HEK293 (cell line): ENCODE measurements at regions not wholly inside any gene's neighbourhood (a gene's known extent, or its start where the extent isn't known, plus 50 kb on each side); places are given as distances from the start of the nearest gene placed in this dataset.

ENCODE experiments used
- CTCF ChIA-PET: fragments of 350-600 bp; formaldehyde crosslinking; extraction: SDS; loops from one replicate; lab custom pipeline; 2021; ENCODE audit warnings: antibody characterized with exemption; lab: Yijun Ruan, JAX
- POLR2A ChIA-PET: fragments of 300-600 bp; formaldehyde crosslinking; extraction: SDS; loops from one replicate; lab custom pipeline; 2020; ENCODE audit warnings: antibody characterized with exemption, inconsistent platforms; lab: Yijun Ruan, JAX
- H3K27ac ChIP-seq: fragments of 200-500 bp; sonication (Bioruptor generic); 2 replicates; pipeline ENCODE4 v1.5.1; 2014; ENCODE audit warnings: low read depth, low read length, control low read depth, inconsistent platforms; ENCODE audit errors: extremely low read depth
- H3K36me3 ChIP-seq, 2 experiments: fragments of 200-500 bp in 1 of 2; sonication (Bioruptor generic) in 1 of 2; 1 replicate in 1 of 2; 2 replicates in 1 of 2; pipeline ENCODE4 v1.5.1; 2014 to 2017; ENCODE audit warnings: inconsistent platforms in 2 of 2, low read length in 2 of 2; ENCODE audit not compliant: control insufficient read depth in 2 of 2, insufficient read depth in 1 of 2
- H3K4me1 ChIP-seq: fragments of 200-500 bp; sonication (Bioruptor generic); 2 replicates; pipeline ENCODE4 v1.5.1; 2014; ENCODE audit warnings: mild to moderate bottlenecking, low read length, inconsistent platforms; ENCODE audit not compliant: control insufficient read depth, insufficient read depth
- H3K4me3 ChIP-seq: 2 replicates; pipeline ENCODE4 v1.5.1; 2011; ENCODE audit warnings: low read depth, mild to moderate bottlenecking, control low read depth, low read length, moderate library complexity
- H3K9me3 ChIP-seq: fragments of 200-500 bp; sonication (Bioruptor generic); 2 replicates; pipeline ENCODE4 v1.5.1; 2014; ENCODE audit warnings: low read depth, low read length, inconsistent platforms; ENCODE audit not compliant: control insufficient read depth, insufficient read depth
- HOXD13 ChIP-seq: sonication (generic); formaldehyde crosslinking; IDR thresholded peaks from 2 replicates; pipeline ENCODE4 v1.8.0; 2022; ENCODE audit warnings: missing genetic modification reagents, borderline replicate concordance
- KLF1 ChIP-seq: fragments of 450-650 bp; formaldehyde crosslinking; IDR thresholded peaks from 2 replicates; pipeline ENCODE4 v1.5.1; 2016; ENCODE audit warnings: missing biosample characterization, missing genetic modification characterization
- KLF9 ChIP-seq: fragments of 450-650 bp; formaldehyde crosslinking; IDR thresholded peaks from 2 replicates; pipeline ENCODE4 v1.5.1; 2016; ENCODE audit warnings: missing biosample characterization, missing genetic modification characterization, low read depth
- MYNN ChIP-seq: fragments of 450-650 bp; formaldehyde crosslinking; IDR thresholded peaks from 2 replicates; pipeline ENCODE4 v1.5.1; 2016; ENCODE audit warnings: missing biosample characterization, missing genetic modification characterization, borderline replicate concordance
- OSR2 ChIP-seq: fragments of 450-650 bp; formaldehyde crosslinking; IDR thresholded peaks from 2 replicates; pipeline ENCODE4 v1.5.1; 2016; ENCODE audit warnings: missing biosample characterization, missing genetic modification characterization
- OVOL3 ChIP-seq: fragments of 450-650 bp; formaldehyde crosslinking; IDR thresholded peaks from 2 replicates; pipeline ENCODE4 v1.5.1; 2016; ENCODE audit warnings: missing biosample characterization, missing genetic modification characterization
- ZNF146 ChIP-seq: fragments of 450-650 bp; formaldehyde crosslinking; IDR thresholded peaks from 2 replicates; pipeline ENCODE4 v1.5.1; 2016; ENCODE audit warnings: missing biosample characterization, missing genetic modification characterization
- ZNF175 ChIP-seq: fragments of 450-650 bp; formaldehyde crosslinking; IDR thresholded peaks from 2 replicates; pipeline ENCODE4 v1.5.1; 2016; ENCODE audit warnings: missing biosample characterization, missing genetic modification characterization
- ZNF23 ChIP-seq: fragments of 450-650 bp; formaldehyde crosslinking; IDR thresholded peaks from 2 replicates; pipeline ENCODE4 v1.5.1; 2016; ENCODE audit warnings: missing biosample characterization, missing genetic modification characterization, borderline replicate concordance
- ZNF239 ChIP-seq: fragments of 450-650 bp; formaldehyde crosslinking; IDR thresholded peaks from 2 replicates; pipeline ENCODE4 v1.5.1; 2016; ENCODE audit warnings: missing biosample characterization, missing genetic modification characterization
- ZNF335 ChIP-seq: fragments of 450-650 bp; formaldehyde crosslinking; conservative IDR thresholded peaks from 2 replicates; pipeline ENCODE4 v1.5.1; 2016; ENCODE audit warnings: missing biosample characterization, missing genetic modification characterization
- ZNF48 ChIP-seq: fragments of 450-650 bp; formaldehyde crosslinking; IDR thresholded peaks from 2 replicates; pipeline ENCODE4 v1.5.1; 2016; ENCODE audit warnings: missing biosample characterization, missing genetic modification characterization
- ZNF510 ChIP-seq: fragments of 450-650 bp; formaldehyde crosslinking; IDR thresholded peaks from 2 replicates; pipeline ENCODE4 v1.5.1; 2018; ENCODE audit warnings: mild to moderate bottlenecking, missing genetic modification characterization, missing biosample characterization; ENCODE audit not compliant: insufficient replicate concordance
- ZNF549 ChIP-seq: fragments of 450-650 bp; IDR thresholded peaks from 2 replicates; pipeline ENCODE4 v1.5.1; 2018; ENCODE audit warnings: missing biosample characterization, missing genetic modification characterization, mild to moderate bottlenecking, inconsistent platforms, moderate library complexity
- ZNF596 ChIP-seq: fragments of 450-650 bp; IDR thresholded peaks from 2 replicates; pipeline ENCODE4 v1.5.0; 2018; ENCODE audit warnings: missing biosample characterization, mild to moderate bottlenecking, missing genetic modification characterization, moderate library complexity
- ZNF624 ChIP-seq: fragments of 450-650 bp; formaldehyde crosslinking; IDR thresholded peaks from 2 replicates; pipeline ENCODE4 v1.5.1; 2017; ENCODE audit warnings: missing biosample characterization, missing genetic modification characterization
- ZNF629 ChIP-seq: fragments of 450-650 bp; formaldehyde crosslinking; IDR thresholded peaks from 2 replicates; pipeline ENCODE4 v1.5.1; 2017; ENCODE audit warnings: missing biosample characterization, missing genetic modification characterization
- ZNF654 ChIP-seq: fragments of 450-650 bp; formaldehyde crosslinking; IDR thresholded peaks from 2 replicates; pipeline ENCODE4 v1.5.1; 2016; ENCODE audit warnings: low read depth, missing biosample characterization, missing genetic modification characterization
- ZNF830 ChIP-seq: fragments of 450-650 bp; IDR thresholded peaks from 2 replicates; pipeline ENCODE4 v1.5.0; 2018; ENCODE audit warnings: missing biosample characterization, missing genetic modification characterization, low read depth, mild to moderate bottlenecking, moderate library complexity
- ZNF843 ChIP-seq: fragments of 450-650 bp; formaldehyde crosslinking; IDR thresholded peaks from 2 replicates; pipeline ENCODE4 v1.5.1; 2016; ENCODE audit warnings: missing biosample characterization, missing genetic modification characterization
- ZSCAN16 ChIP-seq: fragments of 450-650 bp; formaldehyde crosslinking; IDR thresholded peaks from 2 replicates; pipeline ENCODE4 v1.5.1; 2016; ENCODE audit warnings: missing biosample characterization, missing genetic modification characterization
- TF ChIP-seq, protein P1 (sequence below): fragments of 450-650 bp; formaldehyde crosslinking; IDR thresholded peaks from 2 replicates; pipeline ENCODE4 v1.5.1; 2016; ENCODE audit warnings: missing biosample characterization, missing genetic modification characterization, low read depth
- TF ChIP-seq, protein P2 (sequence below): fragments of 450-650 bp; formaldehyde crosslinking; IDR thresholded peaks from 2 replicates; pipeline ENCODE4 v1.5.1; 2016; ENCODE audit warnings: missing biosample characterization, missing genetic modification characterization
- TF ChIP-seq, protein P3 (sequence below): fragments of 450-650 bp; formaldehyde crosslinking; IDR thresholded peaks from 2 replicates; pipeline ENCODE4 v1.5.1; 2016; ENCODE audit warnings: missing biosample characterization, missing genetic modification characterization

DNA sequence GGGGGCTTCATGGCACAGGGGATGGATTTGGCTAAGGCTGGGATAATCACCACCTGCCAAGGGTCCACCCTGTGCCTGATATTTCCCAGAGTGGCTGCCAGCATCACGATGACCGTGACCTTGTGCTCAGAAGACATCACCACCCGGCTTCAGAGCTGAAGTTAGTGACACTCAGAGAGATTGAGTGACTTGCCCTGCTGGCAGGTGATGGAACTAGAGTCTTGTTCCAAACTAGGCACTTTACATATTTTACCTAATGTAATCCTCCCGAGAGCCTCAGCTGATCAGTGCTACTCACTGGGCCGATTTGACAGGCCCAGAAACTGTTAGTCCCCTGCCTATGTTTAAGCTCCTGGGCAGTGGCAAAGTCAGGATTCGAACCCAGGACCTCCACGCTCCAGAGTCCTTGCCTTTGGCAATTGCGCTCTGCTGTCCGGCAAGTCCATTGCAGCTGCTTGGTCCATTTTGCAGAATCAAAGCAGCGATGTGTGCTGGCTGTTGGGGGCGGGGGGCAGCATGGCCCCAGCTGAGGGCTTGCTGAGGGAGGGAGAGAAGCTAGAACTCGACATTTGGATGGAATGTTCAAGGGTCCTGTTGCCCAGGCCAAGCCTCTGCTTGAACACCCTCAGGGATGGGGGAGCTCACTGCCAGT is 74.8 kb upstream of the GATA2 start:
- no peaks in the 10 kb centered on the region for H3K4me1 ChIP-seq
- H3K36me3 ChIP-seq: no peaks in the 10 kb centered on the region
- TF ChIP-seq, protein P1, sequence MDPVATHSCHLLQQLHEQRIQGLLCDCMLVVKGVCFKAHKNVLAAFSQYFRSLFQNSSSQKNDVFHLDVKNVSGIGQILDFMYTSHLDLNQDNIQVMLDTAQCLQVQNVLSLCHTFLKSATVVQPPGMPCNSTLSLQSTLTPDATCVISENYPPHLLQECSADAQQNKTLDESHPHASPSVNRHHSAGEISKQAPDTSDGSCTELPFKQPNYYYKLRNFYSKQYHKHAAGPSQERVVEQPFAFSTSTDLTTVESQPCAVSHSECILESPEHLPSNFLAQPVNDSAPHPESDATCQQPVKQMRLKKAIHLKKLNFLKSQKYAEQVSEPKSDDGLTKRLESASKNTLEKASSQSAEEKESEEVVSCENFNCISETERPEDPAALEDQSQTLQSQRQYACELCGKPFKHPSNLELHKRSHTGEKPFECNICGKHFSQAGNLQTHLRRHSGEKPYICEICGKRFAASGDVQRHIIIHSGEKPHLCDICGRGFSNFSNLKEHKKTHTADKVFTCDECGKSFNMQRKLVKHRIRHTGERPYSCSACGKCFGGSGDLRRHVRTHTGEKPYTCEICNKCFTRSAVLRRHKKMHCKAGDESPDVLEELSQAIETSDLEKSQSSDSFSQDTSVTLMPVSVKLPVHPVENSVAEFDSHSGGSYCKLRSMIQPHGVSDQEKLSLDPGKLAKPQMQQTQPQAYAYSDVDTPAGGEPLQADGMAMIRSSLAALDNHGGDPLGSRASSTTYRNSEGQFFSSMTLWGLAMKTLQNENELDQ: no peak
- no peak for TF ChIP-seq ZNF335 (tag by site-specific recombination)
- no peak for TF ChIP-seq KLF9 (tag by site-specific recombination)
- TF ChIP-seq OVOL3 (tag by site-specific recombination): no peak
- no peak for TF ChIP-seq ZSCAN16 (tag by site-specific recombination)
- no peak for TF ChIP-seq ZNF629
- no peak for TF ChIP-seq HOXD13
- no peak for TF ChIP-seq MYNN
- no peak overlapping the region for H3K4me3 ChIP-seq
- ChIA-PET CTCF (interaction anchor here (0.6 to 0.7 kb wide), 2 partner anchors 17 to 341 kb away, joined by 3 to 5 read pairs; no protein-coding TSS in a partner anchor), POLR2A (interaction anchor here (1.1 kb wide), 1 partner anchor 18 kb away, joined by 3 read pairs; no protein-coding TSS in a partner anchor)
- H3K27ac ChIP-seq: no peak overlapping the region
- no peaks in the 10 kb centered on the region for H3K9me3 ChIP-seq

DNA sequence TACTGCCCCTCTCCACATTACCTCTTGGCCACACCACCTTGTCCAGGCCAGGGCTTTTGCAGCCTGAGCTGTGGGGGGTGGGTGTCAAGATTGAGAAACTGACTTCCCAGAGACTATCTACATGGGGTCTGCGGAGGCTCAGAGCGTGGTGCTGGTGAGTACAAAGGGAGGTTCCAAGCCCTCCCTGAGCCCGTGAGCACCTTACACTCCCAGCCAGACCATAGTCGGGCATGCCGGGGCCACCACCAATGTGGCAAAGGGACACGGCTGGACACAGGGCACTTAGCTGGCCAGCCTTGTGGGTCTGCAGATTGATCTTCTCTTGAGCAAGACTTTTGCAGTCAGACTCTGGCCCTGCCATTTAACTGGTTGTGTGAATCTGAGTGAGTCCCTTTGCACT is 74.1 kb upstream of the GATA2 start:
- no peak overlapping the region for H3K4me3 ChIP-seq
- H3K4me1 ChIP-seq: no peaks in the 10 kb centered on the region
- POLR2A ChIA-PET: no interaction called here
- no peaks in the 10 kb centered on the region for H3K9me3 ChIP-seq
- TF ChIP-seq ZNF843 (tag by site-specific recombination) (no peak), ZNF175 (no peak), ZNF624 (tag by site-specific recombination) (no peak), ZNF48 (no peak), ZNF654 (tag by site-specific recombination) (no peak), OSR2 (tag by site-specific recombination) (no peak), ZNF549 (tag by site-specific recombination) (no peak)
- no peak overlapping the region for H3K27ac ChIP-seq
- no peaks in the 10 kb centered on the region for H3K36me3 ChIP-seq
- CTCF ChIA-PET: no interaction called here

DNA sequence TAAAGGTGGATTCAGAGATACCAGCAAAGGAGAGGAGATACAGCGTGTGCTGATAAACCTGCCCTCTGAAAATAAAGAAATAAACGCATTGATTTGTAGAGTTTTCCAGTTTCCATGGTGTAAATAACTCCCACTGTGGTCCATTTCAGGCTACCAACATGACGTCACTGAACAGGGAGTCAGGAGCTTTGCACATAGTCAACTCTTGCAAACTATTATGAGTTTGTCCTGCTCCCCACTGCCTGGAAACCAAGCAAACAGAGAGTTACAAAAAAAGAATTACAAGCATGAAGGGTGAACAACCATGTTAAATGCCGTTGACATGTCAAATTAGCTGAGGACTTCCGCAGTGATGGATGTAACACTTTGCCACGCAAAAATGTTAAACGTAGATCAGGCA is 70.4 kb upstream of the GATA2 start:
- CTCF ChIA-PET: interaction anchor here (1.1 kb wide), 1 partner anchor 10 kb away, joined by 3 read pairs; no protein-coding TSS in a partner anchor
- no peaks in the 10 kb centered on the region for H3K9me3 ChIP-seq
- TF ChIP-seq ZNF510 (tag by site-specific recombination) (no peak), ZNF23 (no peak), ZNF830 (tag by site-specific recombination) (no peak), KLF1 (tag by site-specific recombination) (no peak), ZNF843 (tag by site-specific recombination) (no peak), ZNF146 (no peak), ZNF239 (no peak), ZNF596 (no peak)
- TF ChIP-seq, protein P2, sequence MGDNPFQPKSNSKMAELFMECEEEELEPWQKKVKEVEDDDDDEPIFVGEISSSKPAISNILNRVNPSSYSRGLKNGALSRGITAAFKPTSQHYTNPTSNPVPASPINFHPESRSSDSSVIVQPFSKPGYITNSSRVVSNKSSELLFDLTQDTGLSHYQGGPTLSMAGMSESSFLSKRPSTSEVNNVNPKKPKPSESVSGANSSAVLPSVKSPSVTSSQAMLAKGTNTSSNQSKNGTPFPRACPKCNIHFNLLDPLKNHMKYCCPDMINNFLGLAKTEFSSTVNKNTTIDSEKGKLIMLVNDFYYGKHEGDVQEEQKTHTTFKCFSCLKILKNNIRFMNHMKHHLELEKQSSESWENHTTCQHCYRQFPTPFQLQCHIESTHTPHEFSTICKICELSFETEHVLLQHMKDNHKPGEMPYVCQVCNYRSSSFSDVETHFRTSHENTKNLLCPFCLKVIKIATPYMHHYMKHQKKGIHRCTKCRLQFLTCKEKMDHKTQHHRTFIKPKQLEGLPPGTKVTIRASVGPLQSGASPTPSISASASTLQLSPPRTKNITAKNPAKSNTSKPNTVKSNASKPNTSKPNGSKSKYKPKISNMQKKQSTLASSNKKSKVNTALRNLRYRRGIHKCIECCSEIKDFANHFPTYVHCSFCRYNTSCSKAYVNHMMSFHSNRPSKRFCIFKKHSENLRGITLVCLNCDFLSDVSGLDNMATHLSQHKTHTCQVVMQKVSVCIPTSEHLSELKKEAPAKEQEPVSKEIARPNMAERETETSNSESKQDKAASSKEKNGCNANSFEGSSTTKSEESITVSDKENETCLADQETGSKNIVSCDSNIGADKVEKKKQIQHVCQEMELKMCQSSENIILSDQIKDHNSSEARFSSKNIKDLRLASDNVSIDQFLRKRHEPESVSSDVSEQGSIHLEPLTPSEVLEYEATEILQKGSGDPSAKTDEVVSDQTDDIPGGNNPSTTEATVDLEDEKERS (tag by site-specific recombination): no peak
- TF ChIP-seq, protein P3, sequence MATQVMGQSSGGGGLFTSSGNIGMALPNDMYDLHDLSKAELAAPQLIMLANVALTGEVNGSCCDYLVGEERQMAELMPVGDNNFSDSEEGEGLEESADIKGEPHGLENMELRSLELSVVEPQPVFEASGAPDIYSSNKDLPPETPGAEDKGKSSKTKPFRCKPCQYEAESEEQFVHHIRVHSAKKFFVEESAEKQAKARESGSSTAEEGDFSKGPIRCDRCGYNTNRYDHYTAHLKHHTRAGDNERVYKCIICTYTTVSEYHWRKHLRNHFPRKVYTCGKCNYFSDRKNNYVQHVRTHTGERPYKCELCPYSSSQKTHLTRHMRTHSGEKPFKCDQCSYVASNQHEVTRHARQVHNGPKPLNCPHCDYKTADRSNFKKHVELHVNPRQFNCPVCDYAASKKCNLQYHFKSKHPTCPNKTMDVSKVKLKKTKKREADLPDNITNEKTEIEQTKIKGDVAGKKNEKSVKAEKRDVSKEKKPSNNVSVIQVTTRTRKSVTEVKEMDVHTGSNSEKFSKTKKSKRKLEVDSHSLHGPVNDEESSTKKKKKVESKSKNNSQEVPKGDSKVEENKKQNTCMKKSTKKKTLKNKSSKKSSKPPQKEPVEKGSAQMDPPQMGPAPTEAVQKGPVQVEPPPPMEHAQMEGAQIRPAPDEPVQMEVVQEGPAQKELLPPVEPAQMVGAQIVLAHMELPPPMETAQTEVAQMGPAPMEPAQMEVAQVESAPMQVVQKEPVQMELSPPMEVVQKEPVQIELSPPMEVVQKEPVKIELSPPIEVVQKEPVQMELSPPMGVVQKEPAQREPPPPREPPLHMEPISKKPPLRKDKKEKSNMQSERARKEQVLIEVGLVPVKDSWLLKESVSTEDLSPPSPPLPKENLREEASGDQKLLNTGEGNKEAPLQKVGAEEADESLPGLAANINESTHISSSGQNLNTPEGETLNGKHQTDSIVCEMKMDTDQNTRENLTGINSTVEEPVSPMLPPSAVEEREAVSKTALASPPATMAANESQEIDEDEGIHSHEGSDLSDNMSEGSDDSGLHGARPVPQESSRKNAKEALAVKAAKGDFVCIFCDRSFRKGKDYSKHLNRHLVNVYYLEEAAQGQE (tag by site-specific recombination): no peak
- H3K4me1 ChIP-seq: no peaks in the 10 kb centered on the region
- H3K4me3 ChIP-seq: no peak overlapping the region
- H3K36me3 ChIP-seq: no peaks in the 10 kb centered on the region
- no peak overlapping the region for H3K27ac ChIP-seq
- POLR2A ChIA-PET: no interaction called here
